BE2C (cell line): ENCODE measurements at regions not wholly inside any gene's neighbourhood (a gene's known extent, or its start where the extent isn't known, plus 50 kb on each side); places are given as distances from the start of the nearest gene placed in this dataset.
"Not testable (repeated sequence)": the region's sequence is repeated elsewhere in the genome, so short reads cannot be mapped to it uniquely, and the experiment has no call there.

Experiments used
- DNase-seq: peaks from one replicate; pipeline ENCODE4 v3.0.0-alpha.2; 2020
- H3K27me3 ChIP-seq: fragments of 250-450 bp; sonication (Bioruptor Pico); 2 replicates; pipeline ENCODE4 v1.5.1; 2020; ENCODE audit warnings: mild to moderate bottlenecking
- H3K36me3 ChIP-seq: fragments of 250-450 bp; sonication (Bioruptor Pico); 2 replicates; pipeline ENCODE4 v1.5.1; 2020; ENCODE audit warnings: mild to moderate bottlenecking
- H3K4me1 ChIP-seq: fragments of 250-450 bp; sonication (Bioruptor Pico); 2 replicates; pipeline ENCODE4 v1.5.1; 2020
- H3K4me3 ChIP-seq: 2 replicates; pipeline ENCODE4 v1.5.1; 2011; ENCODE audit warnings: low read depth, low read length
- H3K9me3 ChIP-seq: fragments of 250-450 bp; sonication (Bioruptor Pico); 2 replicates; pipeline ENCODE4 v1.5.1; 2020
- CTCF ChIP-seq: IDR thresholded peaks from 2 replicates; pipeline ENCODE4 v1.5.1; 2012; ENCODE audit warnings: mild to moderate bottlenecking, low read depth, low read length

- Histone ChIP-seq H3K9me3 (no peaks in the 10 kb centered on the region), H3K36me3 (no peaks in the 10 kb centered on the region), H3K4me3 (no peak overlapping the region), H3K4me1 (peaks cover 20% of the 10 kb centered on the region), H3K27me3 (no peaks in the 10 kb centered on the region)
- DNase-seq = no peak
- TF ChIP-seq CTCF = no peak
These were observed 57.8 kb upstream of the LPAR1 start for GRCh38 chr9:111096051-111096450.

GRCh38 chr9:111095441-111095840, 57.2 kb upstream of the LPAR1 start:
- H3K4me1 ChIP-seq = peaks cover 20% of the 10 kb centered on the region
- no peaks in the 10 kb centered on the region for H3K27me3 ChIP-seq
- no peaks in the 10 kb centered on the region for H3K9me3 ChIP-seq
- H3K36me3 ChIP-seq = no peaks in the 10 kb centered on the region
- DNase-seq = no peak
- TF ChIP-seq CTCF = no peak
- H3K4me3 ChIP-seq = no peak overlapping the region

GRCh38 chr9:111094958-111095357, 56.7 kb upstream of the LPAR1 start:
- Histone ChIP-seq H3K4me3 (no peak overlapping the region), H3K9me3 (no peaks in the 10 kb centered on the region), H3K4me1 (peaks cover 18% of the 10 kb centered on the region), H3K27me3 (no peaks in the 10 kb centered on the region), H3K36me3 (no peaks in the 10 kb centered on the region)
- no peak for DNase-seq
- TF ChIP-seq CTCF = no peak

- no peak for TF ChIP-seq CTCF
- DNase-seq = no peak
- H3K36me3 ChIP-seq = no peaks in the 10 kb centered on the region
- no peak overlapping the region for H3K4me3 ChIP-seq
- H3K27me3 ChIP-seq = no peaks in the 10 kb centered on the region
- peaks cover 15% of the 10 kb centered on the region for H3K4me1 ChIP-seq
- H3K9me3 ChIP-seq = no peaks in the 10 kb centered on the region
These were observed 56.2 kb upstream of the LPAR1 start for GRCh38 chr9:111094433-111094924.

- not testable (repeated sequence) for DNase-seq, H3K36me3 ChIP-seq, H3K27me3 ChIP-seq, H3K4me3 ChIP-seq, H3K9me3 ChIP-seq, H3K4me1 ChIP-seq
These were observed 53.9 kb upstream of the LPAR1 start for GRCh38 chr9:111092167-111092566.
